GM21825 (cell line): ENCODE measurements at regions not wholly inside any gene's neighbourhood (a gene's known extent, or its start where the extent isn't known, plus 50 kb on each side); places are given as distances from the start of the nearest gene placed in this dataset.

ENCODE experiments used
- ATAC-seq: cut with Tn5 transposase; IDR thresholded peaks from one replicate; pipeline ENCODE4 v1.9.1; 2021; ENCODE audit warnings: mild to moderate bottlenecking, moderate library complexity; ENCODE audit not compliant: unreplicated experiment

- ATAC-seq = no peak
Observed at GRCh38 chr1:38128511-38128910, 81.9 kb upstream of the POU3F1 start.

- ATAC-seq = no peak
Observed at GRCh38 chr1:38127428-38127827, 80.8 kb upstream of the POU3F1 start.

- ATAC-seq = no peak
Observed at GRCh38 chr1:38126970-38127369, 80.4 kb upstream of the POU3F1 start.

- ATAC-seq = no peak
Observed at GRCh38 chr1:38125837-38126520, 79.4 kb upstream of the POU3F1 start.

- ATAC-seq = no peak
Observed at GRCh38 chr1:38125016-38125415, 78.4 kb upstream of the POU3F1 start.

GRCh38 chr1:38123356-38124135, 77.0 kb upstream of the POU3F1 start:
- no peak for ATAC-seq

GRCh38 chr1:38121231-38121680, 74.7 kb upstream of the POU3F1 start:
- ATAC-seq = no peak

GRCh38 chr1:38120552-38121230, 74.1 kb upstream of the POU3F1 start:
- ATAC-seq = no peak

GRCh38 chr1:38118976-38119375, 72.4 kb upstream of the POU3F1 start:
- ATAC-seq = no peak

GRCh38 chr1:38117444-38117887, 70.9 kb upstream of the POU3F1 start:
- ATAC-seq = no peak

GRCh38 chr1:38115682-38116202, 69.1 kb upstream of the POU3F1 start:
- ATAC-seq = no peak

- no peak for ATAC-seq
Observed at GRCh38 chr1:38115226-38115625, 68.6 kb upstream of the POU3F1 start.

GRCh38 chr1:38114241-38115026, 67.8 kb upstream of the POU3F1 start:
- ATAC-seq = no peak

- no peak for ATAC-seq
Observed at GRCh38 chr1:38113159-38113666, 66.6 kb upstream of the POU3F1 start.

GRCh38 chr1:38111589-38111988, 65.0 kb upstream of the POU3F1 start:
- ATAC-seq = no peak

GRCh38 chr1:38105267-38105666, 58.7 kb upstream of the POU3F1 start:
- no peak for ATAC-seq

GRCh38 chr1:38102636-38103035, 56.0 kb upstream of the POU3F1 start:
- no peak for ATAC-seq

- no peak for ATAC-seq
Observed at GRCh38 chr1:38101037-38101785, 54.6 kb upstream of the POU3F1 start.

- no peak for ATAC-seq
Observed at GRCh38 chr1:38098101-38098847, 51.7 kb upstream of the POU3F1 start.
